Nucleus accumbens (tissue), 56 donors: ENCODE measurements at regions not wholly inside any gene's neighbourhood (a gene's known extent, or its start where the extent isn't known, plus 50 kb on each side); places are given as distances from the start of the nearest gene placed in this dataset.

Source experiments
- DNase-seq, 56 donors: peaks; one replicate each; lab custom pipeline; 2025; lab: John Stamatoyannopoulos, UW

DNA sequence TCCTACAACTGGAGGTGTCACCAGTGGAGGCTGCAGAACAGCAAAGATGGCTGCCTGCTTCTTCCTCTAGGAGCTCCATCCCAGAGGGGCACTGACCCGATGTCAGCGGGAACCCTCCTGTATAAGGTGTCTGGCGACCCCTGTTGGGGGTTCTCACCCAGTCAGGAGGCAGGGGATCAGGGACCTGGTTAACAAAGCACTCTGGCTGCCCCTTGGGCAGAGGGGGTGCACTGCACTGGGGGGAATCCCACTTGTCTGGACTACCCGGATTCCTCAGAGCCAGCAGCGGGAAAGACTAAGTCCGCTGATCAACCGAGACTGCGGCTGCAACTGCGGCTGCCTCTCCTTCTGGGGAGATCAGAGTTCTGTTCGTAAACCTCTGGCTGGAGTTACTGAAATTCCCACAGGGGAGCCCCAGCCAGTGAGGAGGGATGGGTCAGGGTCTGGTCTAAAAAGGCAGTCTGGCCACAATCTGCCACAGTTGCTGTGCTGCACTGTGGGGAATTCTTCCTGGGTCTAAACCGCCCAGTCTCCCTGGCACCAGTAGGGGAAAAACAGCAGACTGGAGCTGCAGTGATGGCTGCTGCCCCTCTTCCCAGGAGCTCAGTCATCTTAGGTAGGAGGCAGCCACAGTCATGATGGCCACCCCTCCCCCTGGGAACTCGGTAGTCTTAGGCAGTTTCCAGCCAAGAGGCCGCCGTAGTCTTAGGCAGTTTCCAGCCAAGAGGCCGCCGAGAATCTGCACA is 213.4 kb downstream of the CYB561 start:
- no peak for DNase-seq

DNA sequence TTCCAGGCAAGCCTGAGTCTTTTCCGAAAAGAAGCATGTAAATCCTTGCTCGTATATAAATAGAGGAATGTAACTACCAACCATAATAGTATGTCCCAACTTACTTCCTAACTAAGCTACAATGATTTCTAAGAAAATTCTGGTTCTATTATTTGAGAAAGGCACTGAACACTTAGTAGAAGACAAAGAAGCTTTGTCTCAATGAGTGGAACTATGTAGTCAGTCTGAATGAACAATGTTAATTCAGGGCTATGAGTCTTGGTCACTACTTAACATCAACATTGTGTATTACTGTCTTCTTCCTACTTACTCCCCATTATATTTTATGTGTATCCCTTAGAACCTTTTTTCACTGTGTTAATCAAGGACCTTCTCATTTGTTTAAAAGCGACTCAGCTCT is 206.0 kb downstream of the CYB561 start:
- DNase-seq, result no peak

DNA sequence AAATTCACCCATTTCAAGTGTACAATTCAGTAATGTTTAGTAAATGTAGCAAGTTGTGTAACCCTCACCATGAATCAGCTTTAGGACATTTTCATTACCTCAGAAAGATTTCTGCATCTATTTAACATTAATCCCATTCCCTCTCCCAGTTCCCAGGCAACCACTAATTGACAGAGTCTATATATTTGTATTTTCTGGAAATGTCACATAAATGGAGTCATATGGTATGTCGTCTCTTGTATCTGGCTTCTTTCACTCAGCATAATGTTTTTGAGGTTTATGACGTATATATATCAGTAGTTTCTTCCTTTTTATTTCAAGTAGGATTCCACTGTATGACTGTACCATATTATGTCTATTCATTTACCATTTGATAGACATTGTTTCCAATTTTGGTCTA is 199.8 kb downstream of the CYB561 start:
- DNase-seq, result no peak

DNA sequence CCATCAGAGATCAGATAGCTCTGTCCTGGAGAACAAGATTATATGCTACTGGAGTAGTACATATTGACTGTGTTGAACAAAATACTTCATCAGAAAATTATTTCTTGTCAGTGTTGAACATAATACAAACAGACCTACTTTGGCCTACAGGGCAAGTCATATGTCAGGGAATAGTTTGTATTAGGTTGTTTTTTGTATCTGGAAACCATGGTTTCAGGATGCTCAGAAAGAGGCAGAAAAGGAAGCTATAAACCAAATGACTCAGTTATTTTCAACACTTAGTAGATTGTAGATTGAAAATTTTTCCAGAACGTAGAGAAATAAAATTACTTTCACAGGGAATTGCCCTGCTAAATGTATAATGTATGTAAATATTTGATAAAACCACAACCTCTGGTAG is 198.4 kb downstream of the CYB561 start:
- DNase-seq, result no peak

DNA sequence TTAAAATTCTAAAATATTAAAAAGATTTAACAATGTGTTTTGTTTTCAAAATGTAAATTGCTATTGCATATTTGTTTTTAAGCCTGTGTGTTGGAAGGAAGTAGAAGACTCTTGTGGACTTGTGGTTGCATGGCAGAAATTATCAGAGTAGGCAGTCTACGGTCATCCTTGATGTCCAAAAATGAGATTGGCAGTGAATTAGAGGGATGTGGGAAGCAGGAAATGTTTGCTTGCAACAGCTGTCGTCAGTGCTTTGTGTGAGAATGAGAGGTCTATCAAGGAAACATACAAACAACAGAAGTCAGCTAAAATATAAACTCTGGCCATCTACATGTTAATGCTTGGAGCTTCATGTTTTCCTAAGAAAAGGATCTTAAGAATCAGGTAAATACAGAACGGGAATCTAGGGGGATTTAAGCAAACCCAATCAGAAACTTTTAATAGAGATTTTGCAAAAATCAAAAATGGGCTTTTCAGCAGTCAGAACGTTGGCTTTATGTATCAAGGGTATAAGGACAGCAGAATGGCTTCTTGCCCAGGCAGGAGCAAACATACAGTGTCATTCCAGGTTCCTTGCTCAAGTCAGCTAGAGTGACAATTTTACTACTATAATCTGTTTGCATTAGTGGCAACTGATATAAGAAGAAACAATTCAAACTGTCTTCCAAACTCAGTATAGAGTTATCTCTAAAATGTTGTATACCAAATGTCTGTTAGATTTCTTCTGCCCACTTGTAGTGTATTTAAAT is 196.7 kb downstream of the CYB561 start:
- no peak for DNase-seq

DNA sequence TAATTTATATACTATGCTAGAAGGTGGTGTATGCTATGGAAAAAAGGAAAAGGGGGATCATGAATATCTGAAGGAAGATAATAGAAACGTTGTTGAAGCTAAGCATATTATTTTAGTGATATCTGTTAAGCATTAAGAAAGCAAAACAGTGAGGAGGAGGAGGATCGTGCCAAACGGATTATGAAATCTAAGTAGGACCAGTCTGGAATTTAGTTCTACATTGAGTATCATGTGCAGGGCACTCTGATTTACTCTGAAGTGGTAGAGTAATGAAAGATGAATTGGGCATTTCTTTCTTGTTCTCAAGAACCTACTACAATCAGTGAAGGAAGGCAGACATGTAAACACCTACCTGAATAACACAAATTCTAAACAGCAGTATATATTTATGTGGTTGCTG is 195.3 kb downstream of the CYB561 start:
- DNase-seq, result no peak

DNA sequence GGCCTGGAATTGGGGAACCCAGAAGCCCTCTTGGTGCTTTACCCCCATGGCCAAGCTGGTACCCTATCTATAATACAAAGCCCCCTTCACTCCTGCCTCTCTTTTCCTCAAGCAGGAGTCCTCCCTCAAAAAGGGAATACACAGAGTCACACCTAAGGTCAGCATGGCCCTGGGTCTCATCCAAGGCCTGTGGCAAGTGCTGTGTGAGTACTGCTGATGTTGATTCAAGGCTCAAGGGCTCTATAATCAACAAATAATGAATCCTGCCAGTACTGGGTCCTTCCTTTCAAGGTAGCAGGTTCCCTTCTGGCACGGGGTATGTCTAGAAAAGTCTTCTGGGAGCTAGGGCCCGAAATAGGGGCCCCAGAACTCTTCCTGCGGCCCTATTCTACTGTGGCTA is 187.3 kb downstream of the CYB561 start:
- no peak for DNase-seq

DNA sequence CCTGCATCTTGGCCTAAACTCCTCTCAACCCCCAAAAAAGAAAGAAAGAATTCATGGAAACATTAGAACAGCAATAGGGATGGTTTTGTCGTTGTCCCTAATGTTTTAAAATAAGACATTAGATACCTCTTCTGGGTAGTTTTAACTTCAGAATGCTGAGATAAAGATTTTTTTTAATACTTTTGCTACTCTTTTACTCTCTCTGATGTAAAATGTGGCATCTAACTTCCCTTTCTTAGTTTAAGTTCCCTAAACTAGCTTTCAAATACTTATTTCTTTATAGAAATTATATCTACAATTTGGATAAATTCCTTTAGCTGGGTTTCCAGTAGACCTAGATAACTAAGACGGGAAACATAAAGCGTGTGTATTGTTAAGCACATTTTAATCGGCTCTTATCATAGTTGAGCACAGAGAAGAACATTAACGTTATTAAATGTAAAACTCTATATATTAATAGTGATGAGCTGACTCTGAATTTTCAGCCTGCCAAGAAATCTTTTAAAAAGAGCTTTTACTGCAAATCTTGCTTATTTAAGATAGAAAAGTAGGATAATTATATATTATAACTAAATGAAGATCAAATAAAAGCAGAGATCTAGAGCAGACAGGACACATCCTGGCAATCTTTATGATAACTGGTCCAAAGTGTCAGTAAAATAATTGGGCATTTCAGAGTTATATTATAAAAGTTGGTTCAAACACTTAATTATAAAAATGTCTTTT is 183.2 kb downstream of the CYB561 start:
- DNase-seq, result no peak

DNA sequence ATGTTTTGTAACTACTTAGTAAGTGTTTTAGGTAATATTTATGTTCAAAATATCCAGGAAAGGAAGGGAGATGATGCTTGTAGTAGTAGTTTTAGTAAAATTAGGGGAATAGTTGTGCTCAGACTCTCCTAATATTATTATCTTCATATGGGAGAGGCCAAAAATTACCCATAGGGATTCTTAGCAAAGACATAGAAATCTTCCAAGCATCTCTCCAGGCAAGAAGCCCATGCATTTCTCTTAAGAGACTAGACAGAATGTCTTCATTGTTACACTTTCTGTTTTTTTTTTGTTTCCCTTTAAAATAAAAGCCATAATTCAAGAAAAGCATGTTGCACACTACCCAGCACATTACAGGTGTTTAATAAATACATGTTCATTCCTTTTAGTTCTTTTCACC is 180.6 kb downstream of the CYB561 start:
- no peak for DNase-seq

DNA sequence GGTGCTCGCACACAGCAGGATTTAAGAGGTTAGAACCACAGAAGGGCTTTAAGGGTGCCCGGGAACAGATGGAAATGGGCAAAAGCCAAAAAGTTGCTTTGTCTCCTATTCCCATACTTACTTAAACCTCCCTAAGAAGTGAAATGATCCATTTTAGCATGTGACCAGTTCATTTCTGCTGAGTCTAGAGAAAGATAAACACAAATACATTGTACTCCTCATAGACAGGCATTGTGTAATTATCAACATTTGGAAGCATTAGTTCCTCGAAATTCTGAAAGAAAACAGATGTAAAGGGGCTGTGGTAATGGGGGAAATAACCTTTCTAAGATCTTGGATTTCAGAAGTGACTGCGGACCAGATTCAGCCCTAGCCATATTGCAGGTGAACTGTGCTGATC is 178.3 kb downstream of the CYB561 start:
- DNase-seq, result no peak

DNA sequence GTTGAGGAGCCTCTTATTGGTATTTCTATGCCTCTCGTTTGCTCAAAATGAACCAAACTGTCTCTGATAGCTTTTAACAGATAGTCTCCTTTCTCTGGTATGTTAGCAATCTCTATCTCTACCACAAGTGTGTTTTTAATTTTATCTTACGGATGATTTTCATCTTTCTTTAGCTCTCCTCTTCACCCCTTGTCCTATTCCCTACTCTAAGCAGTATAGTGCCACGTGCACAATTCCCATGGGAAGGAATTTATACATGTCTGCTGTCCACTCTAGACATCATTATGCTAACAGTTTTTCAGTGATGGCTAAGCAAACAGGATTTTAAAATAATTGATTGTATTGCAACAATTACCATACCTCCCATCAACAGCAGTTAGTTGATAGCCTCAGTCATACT is 177.3 kb downstream of the CYB561 start:
- no peak for DNase-seq

DNA sequence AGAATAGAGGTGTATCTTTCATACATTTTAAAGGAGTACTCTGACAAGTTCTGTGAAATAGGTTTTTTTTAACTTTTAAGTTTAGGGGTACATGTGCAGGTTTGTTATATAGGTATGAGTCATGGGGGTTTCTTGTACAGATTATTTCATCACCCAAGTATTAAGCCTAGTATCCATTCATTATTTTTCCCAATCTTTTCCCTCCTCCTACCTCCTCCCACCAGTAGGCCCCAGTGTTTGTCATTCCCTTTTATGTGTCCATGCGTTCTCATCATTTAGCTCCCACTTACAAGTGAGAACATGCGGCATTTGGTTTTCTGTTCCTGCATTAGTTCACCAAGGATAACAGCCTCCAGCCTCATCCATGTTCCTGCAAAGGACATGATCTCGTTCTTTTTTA is 175.5 kb downstream of the CYB561 start:
- no peak for DNase-seq

DNA sequence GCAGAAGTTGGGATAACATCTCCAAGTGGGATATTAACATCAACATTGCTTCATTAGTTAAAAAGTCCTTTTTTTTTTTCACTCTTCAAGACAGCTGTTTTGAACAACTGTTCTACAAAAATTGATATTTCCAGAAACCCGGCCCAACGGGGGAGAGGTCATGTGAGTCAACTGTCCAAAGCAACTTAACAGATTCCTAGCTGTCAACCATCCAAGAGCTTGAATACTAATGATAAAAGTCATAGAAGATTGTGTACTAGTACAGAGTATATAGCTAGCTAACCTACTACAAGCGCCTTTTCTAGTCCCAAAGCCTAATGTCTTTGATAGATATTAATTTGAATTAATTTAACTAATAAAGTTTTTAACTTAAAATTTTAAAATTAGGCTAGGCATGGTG is 172.0 kb downstream of the CYB561 start:
- DNase-seq, result no peak

DNA sequence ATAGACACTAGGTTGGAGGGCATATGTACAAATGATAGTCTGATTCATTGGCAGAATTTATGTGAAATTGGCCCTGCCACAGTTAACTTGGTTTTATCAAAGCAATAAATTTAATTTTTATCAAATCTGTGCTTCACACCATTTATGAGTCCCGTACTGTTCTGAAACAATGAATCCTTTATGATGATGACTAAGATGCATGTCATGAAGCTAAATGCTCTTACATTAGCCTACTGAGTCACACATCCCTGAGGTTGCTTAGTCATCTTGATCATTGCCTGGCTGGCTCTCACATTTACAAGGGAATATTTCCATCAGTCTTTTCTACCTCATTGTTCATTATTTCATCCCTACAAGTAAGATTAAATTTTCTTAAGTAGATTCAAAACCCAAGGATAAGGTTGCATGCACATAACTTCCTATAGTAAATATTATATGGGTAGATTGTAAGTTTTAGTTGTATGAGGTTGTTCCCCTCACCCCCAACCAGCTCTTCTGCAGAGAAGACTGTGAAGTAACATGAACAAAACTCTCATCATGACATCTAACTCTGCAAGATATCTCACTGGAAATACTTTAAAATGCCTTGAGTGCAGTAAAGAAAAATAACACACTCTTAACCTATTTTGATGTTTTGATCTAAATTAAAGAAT is 170.7 kb downstream of the CYB561 start:
- peak in 10 of 56 donors; percentile 4 to 50 (median 12) for DNase-seq

DNA sequence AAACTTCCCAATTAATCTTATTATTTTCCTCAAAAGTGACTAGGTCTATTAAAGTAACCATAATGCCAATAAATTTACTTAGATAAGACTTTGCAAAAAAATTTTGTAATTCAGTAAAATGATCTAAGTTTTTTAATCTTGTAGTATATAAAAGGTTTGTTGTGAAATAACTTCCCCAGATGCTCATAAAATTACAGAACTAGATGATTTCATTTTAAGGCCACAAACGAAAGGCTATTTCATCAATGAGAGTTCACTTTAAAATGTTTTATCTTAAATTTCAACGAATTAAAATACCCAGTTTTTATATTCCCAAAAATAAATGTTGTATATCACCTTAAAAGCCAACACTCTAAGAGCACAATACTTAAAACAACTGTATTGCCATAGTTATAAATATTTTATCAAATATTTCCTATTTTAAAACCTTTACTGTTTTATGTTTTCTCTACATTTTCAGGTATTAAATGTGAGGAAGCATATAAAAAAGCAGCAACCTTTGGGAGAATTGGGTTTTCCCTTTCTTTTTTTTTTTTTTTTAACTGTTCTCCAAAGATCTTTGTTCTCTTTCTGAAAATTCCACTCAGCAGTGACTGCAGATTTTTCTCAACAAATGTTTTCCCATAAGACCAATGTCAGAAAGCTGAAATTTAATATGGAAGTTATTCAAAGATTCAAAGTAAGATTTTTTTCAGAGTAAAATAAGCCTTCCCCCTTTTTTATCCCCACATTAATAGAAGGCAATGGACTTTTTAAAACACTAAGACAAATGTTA is 169.9 kb downstream of the CYB561 start:
- DNase-seq, result no peak

DNA sequence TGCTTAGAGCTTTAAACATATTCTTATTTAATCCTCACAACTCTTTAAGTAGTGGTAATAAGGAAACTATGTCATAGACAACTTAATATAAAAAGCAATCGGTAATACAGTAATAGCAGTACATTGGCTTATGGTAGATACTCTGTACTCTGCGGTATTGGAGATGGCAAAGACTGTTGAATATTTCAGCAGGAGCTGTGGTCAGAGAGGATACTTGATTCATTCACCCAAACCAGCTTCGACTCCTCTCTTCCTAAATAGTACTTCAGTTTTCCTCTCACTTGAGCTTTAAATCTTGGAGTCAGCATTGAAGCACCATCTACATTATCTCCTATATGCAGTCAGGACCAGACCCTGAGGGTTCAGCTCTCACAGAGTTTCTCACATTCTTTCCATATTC is 169.3 kb downstream of the CYB561 start:
- DNase-seq, result no peak

DNA sequence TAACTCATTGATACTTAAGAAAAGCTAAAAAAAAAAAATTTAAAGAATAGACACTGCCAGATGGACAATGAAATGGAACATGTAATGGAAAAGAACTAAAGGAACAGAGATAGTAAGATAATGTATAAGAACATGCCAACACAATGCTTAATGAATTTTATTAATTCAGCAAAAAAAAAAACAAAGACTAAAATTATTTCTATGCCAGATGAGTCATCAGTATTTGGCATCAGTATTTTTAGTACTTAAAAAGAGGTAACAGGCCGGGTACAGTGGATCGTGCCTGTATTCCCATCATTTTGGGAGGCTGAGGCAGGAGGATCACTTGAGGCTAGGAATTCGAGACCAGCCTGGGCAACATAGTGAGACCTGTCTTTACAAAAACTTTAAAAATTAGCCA is 168.5 kb downstream of the CYB561 start:
- no peak for DNase-seq

DNA sequence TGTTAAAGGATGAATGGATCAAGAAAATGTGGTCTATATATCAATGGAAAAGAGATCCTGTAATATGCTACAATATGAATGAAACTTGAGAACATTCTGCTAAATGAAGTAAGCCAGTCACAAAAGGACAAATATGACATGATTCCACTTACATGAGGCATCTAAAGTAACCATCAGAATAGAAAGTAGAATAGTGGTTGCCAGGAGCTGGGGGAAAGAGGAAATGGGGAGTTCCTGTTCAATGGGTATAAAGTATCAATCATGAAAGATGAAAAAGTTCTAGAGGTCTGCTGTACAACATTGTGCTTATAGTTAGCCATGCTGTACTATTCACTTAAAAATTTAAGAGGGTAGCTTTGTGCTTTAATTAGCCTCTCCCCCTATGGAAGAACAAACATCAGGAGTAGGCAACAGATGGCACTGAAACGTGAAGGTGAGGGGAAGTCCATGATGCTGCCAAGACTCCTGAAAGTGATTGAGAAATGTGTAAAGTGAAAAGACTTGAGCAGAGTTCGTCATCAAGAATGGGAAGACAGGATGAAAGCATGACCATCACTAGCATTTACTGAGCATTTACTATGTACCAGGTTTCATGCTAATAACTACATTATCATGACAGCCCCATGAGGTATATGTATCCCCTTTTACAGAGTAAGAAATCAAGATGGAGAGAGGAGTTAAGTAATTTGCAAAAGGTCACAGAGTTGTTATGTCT is 167.2 kb downstream of the CYB561 start:
- DNase-seq, result no peak

DNA sequence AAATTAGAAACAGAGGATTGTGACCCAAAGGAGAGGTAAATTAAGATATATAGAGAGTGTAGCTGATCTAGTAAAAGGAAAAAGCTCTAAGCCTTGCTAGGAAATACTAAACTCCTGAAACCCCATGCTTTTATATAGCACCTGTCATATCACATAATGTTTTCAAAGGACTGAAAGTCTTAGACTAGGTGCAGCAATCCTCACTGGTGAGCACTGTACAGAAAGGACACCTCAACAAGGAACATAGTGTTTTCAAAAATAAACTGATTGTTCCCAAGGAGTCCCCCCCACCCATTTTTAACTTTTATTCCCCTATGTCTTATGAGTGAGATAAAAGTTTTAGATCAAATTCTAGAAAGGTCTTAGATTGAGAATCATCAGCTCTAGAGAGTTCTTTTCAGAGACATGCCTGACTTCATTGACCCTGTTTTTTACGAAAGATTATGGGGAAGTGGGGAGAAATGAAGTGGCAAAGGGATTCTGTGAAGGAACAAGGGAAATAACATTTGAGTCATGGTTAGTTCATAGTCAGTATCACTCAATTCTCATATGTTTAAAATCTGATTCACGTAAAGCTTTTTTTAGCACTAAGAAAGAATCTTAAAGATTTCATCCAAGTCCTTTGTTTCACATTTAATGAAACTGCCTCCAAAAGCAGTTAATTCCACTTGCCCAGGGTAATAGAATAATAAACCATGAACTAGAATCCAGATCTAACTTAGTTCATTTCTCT is 166.4 kb downstream of the CYB561 start:
- no peak for DNase-seq
